SK-N-SH (cell line): ENCODE measurements at regions not wholly inside any gene's neighbourhood (a gene's known extent, or its start where the extent isn't known, plus 50 kb on each side); places are given as distances from the start of the nearest gene placed in this dataset.
A peak's percentile ranks its signal among the peaks of the same experiment; 100 is the strongest.

Experiments used
- CTCF ChIA-PET: fragments of 300-600, 350-600 bp; formaldehyde crosslinking; extraction: SDS; loops from one replicate; lab custom pipeline; 2021; lab: Yijun Ruan, JAX
- POLR2A ChIA-PET: fragments of 350-600 bp; sonication (Branson Sonifier 250); formaldehyde crosslinking; extraction: SDS; loops from one replicate; lab custom pipeline; 2020; ENCODE audit warnings: antibody characterized with exemption, inconsistent platforms; lab: Yijun Ruan, JAX
- DNase-seq: peaks from one replicate; pipeline ENCODE4 v3.0.0; 2012
- H2AFZ ChIP-seq: fragments of 200-600 bp; sonication (generic); 2 replicates; pipeline ENCODE4 v1.8.1; 2016; ENCODE audit warnings: antibody characterized with exemption, mild to moderate bottlenecking, low read depth
- H3F3A ChIP-seq: fragments of 200-600 bp; sonication (generic); replicated peaks from 2 replicates; pipeline ENCODE3; 2016; ENCODE audit warnings: antibody characterized with exemption, mild to moderate bottlenecking; ENCODE audit not compliant: insufficient read depth
- H3K27ac ChIP-seq, 2 experiments: fragments of 200-500 bp in 1 of 2; fragments of 200-600 bp in 1 of 2; sonication (Bioruptor generic) in 1 of 2; sonication (generic), shearing (Covaris generic) in 1 of 2; 2 replicates each; pipeline versions ENCODE4 v1.5.1 to v1.6.1; 2014 to 2016; ENCODE audit warnings: low read depth in 2 of 2, inconsistent platforms in 1 of 2, low read length in 1 of 2, mild to moderate bottlenecking in 1 of 2, mixed read lengths in 1 of 2
- H3K27me3 ChIP-seq: fragments of 200-600 bp; sonication (generic), shearing (Covaris generic); 2 replicates; pipeline ENCODE4 v1.6.1; 2016; ENCODE audit warnings: mixed run types; ENCODE audit not compliant: insufficient read depth
- H3K36me3 ChIP-seq, 2 experiments: fragments of 200-500 bp in 1 of 2; fragments of 200-600 bp in 1 of 2; sonication (Bioruptor generic) in 1 of 2; sonication (generic) in 1 of 2; replicated peaks in 1 of 2; 2 replicates each; pipeline versions ENCODE3 to v1.5.1; 2014 to 2016; ENCODE audit warnings: low read length in 1 of 2, mild to moderate bottlenecking in 1 of 2; ENCODE audit not compliant: insufficient read depth in 2 of 2, control insufficient read depth in 1 of 2
- H3K4me1 ChIP-seq, 2 experiments: fragments of 200-500 bp in 1 of 2; fragments of 200-600 bp in 1 of 2; sonication (Bioruptor generic) in 1 of 2; sonication (generic), shearing (Covaris generic) in 1 of 2; 2 replicates each; pipeline versions ENCODE4 v1.5.1 to v1.6.1; 2014 to 2016; ENCODE audit warnings: low read depth in 1 of 2, low read length in 1 of 2, mixed run types in 1 of 2; ENCODE audit not compliant: insufficient read depth in 2 of 2, control insufficient read depth in 1 of 2
- H3K4me2 ChIP-seq: fragments of 200-600 bp; sonication (generic), shearing (Covaris generic); 2 replicates; pipeline ENCODE4 v1.6.1; 2017; ENCODE audit warnings: mixed run types
- H3K4me3 ChIP-seq, 2 experiments: fragments of 200-500 bp in 1 of 2; fragments of 200-600 bp in 1 of 2; sonication (Bioruptor generic) in 1 of 2; sonication (generic), shearing (Covaris generic) in 1 of 2; 2 replicates each; pipeline versions ENCODE4 v1.5.1 to v1.8.1; 2014 to 2016; ENCODE audit warnings: low read depth in 2 of 2, inconsistent platforms in 1 of 2, low read length in 1 of 2, mild to moderate bottlenecking in 1 of 2, mixed read lengths in 1 of 2, moderate library complexity in 1 of 2
- H3K79me2 ChIP-seq: fragments of 200-600 bp; sonication (generic); 2 replicates; pipeline ENCODE4 v1.8.1; 2017; ENCODE audit warnings: mild to moderate bottlenecking; ENCODE audit not compliant: insufficient read depth
- H3K9ac ChIP-seq: fragments of 200-600 bp; sonication (generic); 2 replicates; pipeline ENCODE4 v1.6.1; 2017; ENCODE audit warnings: mixed run types
- H3K9me2 ChIP-seq: fragments of 200-600 bp; sonication (generic); 2 replicates; pipeline ENCODE4 v1.6.1; 2017; ENCODE audit warnings: mixed run types
- H3K9me3 ChIP-seq: fragments of 200-600 bp; sonication (generic); 2 replicates; pipeline ENCODE4 v1.6.1; 2017; ENCODE audit warnings: mixed run types, mild to moderate bottlenecking, moderate library complexity
- H4K20me1 ChIP-seq: fragments of 200-600 bp; sonication (generic); 2 replicates; pipeline ENCODE4 v1.6.1; 2017; ENCODE audit warnings: mild to moderate bottlenecking, mixed run types; ENCODE audit not compliant: insufficient read depth
- EZH2phosphoT487 ChIP-seq: fragments of 200-600 bp; sonication (generic); IDR thresholded peaks from 2 replicates; pipeline ENCODE4 v1.6.1; 2017; ENCODE audit warnings: low read depth, mixed run types, mild to moderate bottlenecking, antibody characterized with exemption, moderate library complexity, borderline replicate concordance
- FOSL2 ChIP-seq: IDR thresholded peaks from 2 replicates; pipeline ENCODE4 v1.4.0; 2012; ENCODE audit warnings: low read depth, mild to moderate bottlenecking, moderate library complexity, borderline replicate concordance
- FOXM1 ChIP-seq: IDR thresholded peaks from 2 replicates; pipeline ENCODE4 v1.4.0; 2012; ENCODE audit warnings: low read depth, mild to moderate bottlenecking
- GATA2 ChIP-seq: sonication (generic); formaldehyde crosslinking; IDR thresholded peaks from 2 replicates; pipeline ENCODE4 v1.5.0; 2020; ENCODE audit warnings: mild to moderate bottlenecking, missing genetic modification reagents
- MEF2A ChIP-seq: IDR thresholded peaks from 2 replicates; pipeline ENCODE4 v1.4.0; 2012; ENCODE audit warnings: low read depth, borderline replicate concordance
- MXI1 ChIP-seq: IDR thresholded peaks from 2 replicates; pipeline ENCODE4 v1.6.1; 2012; ENCODE audit warnings: mild to moderate bottlenecking, low read depth, low read length, improper control_type of control experiment
- RAD21 ChIP-seq: IDR thresholded peaks from 2 replicates; pipeline ENCODE4 v1.6.1; 2012; ENCODE audit warnings: mild to moderate bottlenecking, low read length
- SMC3 ChIP-seq: IDR thresholded peaks from 2 replicates; pipeline ENCODE4 v1.6.1; 2012; ENCODE audit warnings: low read depth, low read length, improper control_type of control experiment
- TCF12 ChIP-seq: IDR thresholded peaks from 2 replicates; pipeline ENCODE4 v1.4.0; 2012
- WGBS: methylation state at CpG from one replicate; pipeline ENCODE4 v1.1.6; 2017; ENCODE audit warnings: low lambda C conversion rate; 5-methylcytosine and 5-hydroxymethylcytosine counted together
- TF ChIP-seq, protein P1 (sequence below): IDR thresholded peaks from 2 replicates; pipeline ENCODE4; 2012
- TF ChIP-seq, protein P2 (sequence below): IDR thresholded peaks from 2 replicates; pipeline ENCODE4 v1.6.1; 2012; ENCODE audit warnings: mild to moderate bottlenecking, low read depth, low read length, moderate library complexity
- TF ChIP-seq, protein P3 (sequence below): fragments of 150-350 bp; IDR thresholded peaks from 2 replicates; pipeline ENCODE4 v1.6.1; 2016; ENCODE audit warnings: mild to moderate bottlenecking, low read depth, low read length
- TF ChIP-seq, protein P4 (sequence below): fragments of 150-350 bp; IDR thresholded peaks from 2 replicates; pipeline ENCODE4 v1.6.1; 2017; ENCODE audit warnings: antibody characterized with exemption, low read length, low read depth, borderline replicate concordance

DNA sequence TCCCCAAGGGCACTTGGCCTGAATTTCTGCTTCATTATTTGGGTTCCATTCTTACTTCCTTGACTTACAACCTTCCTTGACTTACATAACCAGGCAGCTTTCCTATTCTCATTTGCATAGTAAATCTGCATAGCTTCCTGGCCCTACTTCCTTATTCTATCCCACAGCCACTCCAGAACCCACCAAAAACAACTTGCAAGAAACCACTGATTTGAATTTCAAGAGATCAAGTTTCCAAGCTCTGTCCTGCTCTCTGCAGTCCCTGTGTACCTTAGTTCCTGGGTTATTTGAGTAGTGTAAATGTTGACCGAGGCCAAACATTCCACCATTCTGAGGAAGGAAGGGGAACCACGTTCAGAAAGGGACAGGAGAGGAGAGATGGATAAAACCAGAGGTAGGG lies 603.3 kb downstream of the PTPRC start:
- no peak overlapping the region for H3K9ac ChIP-seq
- no peak for TF ChIP-seq TCF12
- H3K4me2 ChIP-seq = no peak overlapping the region
- no peaks in the 10 kb centered on the region for H3F3A ChIP-seq
- H3K9me3 ChIP-seq = peaks cover 3% of the 10 kb centered on the region; the same call in 1 of the 2 replicates
- no peaks in the 10 kb centered on the region for H3K9me2 ChIP-seq
- CTCF ChIA-PET = interaction anchor here (0.9 to 1.9 kb wide), 3 partner anchors 22 to 556 kb away, joined by 3 to 6 read pairs (median 3); no protein-coding TSS in a partner anchor
- no peaks in the 10 kb centered on the region; a peak in 1 of 4 replicates for H3K4me1 ChIP-seq
- H3K27me3 ChIP-seq = no peaks in the 10 kb centered on the region
- no peak overlapping the region for H3K27ac ChIP-seq
- H3K79me2 ChIP-seq = no peaks in the 10 kb centered on the region
- POLR2A ChIA-PET = no interaction called here
- H3K36me3 ChIP-seq = no peaks in the 10 kb centered on the region
- WGBS = 66% methylated on average over 2 of the region's 2 CpGs
- DNase-seq = no peak
- H4K20me1 ChIP-seq = no peaks in the 10 kb centered on the region
- H3K4me3 ChIP-seq = no peak overlapping the region
- no peak overlapping the region for H2AFZ ChIP-seq

DNA sequence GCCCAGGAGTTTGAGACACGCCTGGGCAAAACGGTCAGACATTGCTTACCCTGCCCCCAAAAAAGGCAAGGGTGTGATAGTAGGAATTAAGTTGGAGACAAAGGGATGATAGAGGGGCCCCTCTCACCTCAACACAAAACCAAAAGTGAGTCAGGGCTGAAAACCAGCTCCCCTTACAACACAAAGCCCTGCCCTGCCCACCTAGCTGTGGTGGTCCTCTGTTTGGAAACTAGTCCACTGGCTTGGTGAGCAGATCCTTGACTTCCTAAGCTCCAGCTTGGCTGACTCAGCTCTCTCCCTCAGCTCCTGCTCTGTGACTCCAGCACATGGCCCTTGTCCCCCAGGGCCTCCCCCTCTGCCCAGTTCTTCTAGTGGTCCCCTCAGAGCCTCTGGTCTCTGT lies 603.8 kb downstream of the PTPRC start:
- Histone ChIP-seq H3K27ac (no peak overlapping the region), H3K9me3 (peaks cover 3% of the 10 kb centered on the region; the same call in 1 of the 2 replicates), H4K20me1 (no peaks in the 10 kb centered on the region), H3K9ac (no peak overlapping the region), H3F3A (no peaks in the 10 kb centered on the region), H3K27me3 (no peaks in the 10 kb centered on the region), H3K36me3 (no peaks in the 10 kb centered on the region), H2AFZ (no peak overlapping the region), H3K79me2 (no peaks in the 10 kb centered on the region), H3K4me2 (no peak overlapping the region), H3K4me3 (no peak overlapping the region), H3K4me1 (no peaks in the 10 kb centered on the region; a peak in 1 of 4 replicates), H3K9me2 (no peaks in the 10 kb centered on the region)
- no peak for DNase-seq
- 78% methylated on average over 2 of the region's 2 CpGs for WGBS
- ChIA-PET CTCF (interaction anchor here (0.8 to 1.9 kb wide), 6 partner anchors 13 to 557 kb away, joined by 3 to 6 read pairs (median 5); no protein-coding TSS in a partner anchor), POLR2A (no interaction called here)
- TF ChIP-seq, protein P1, sequence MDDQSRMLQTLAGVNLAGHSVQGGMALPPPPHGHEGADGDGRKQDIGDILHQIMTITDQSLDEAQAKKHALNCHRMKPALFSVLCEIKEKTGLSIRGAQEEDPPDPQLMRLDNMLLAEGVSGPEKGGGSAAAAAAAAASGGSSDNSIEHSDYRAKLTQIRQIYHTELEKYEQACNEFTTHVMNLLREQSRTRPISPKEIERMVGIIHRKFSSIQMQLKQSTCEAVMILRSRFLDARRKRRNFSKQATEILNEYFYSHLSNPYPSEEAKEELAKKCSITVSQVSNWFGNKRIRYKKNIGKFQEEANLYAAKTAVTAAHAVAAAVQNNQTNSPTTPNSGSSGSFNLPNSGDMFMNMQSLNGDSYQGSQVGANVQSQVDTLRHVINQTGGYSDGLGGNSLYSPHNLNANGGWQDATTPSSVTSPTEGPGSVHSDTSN = no peak
- TF ChIP-seq MXI1 = no peak

DNA sequence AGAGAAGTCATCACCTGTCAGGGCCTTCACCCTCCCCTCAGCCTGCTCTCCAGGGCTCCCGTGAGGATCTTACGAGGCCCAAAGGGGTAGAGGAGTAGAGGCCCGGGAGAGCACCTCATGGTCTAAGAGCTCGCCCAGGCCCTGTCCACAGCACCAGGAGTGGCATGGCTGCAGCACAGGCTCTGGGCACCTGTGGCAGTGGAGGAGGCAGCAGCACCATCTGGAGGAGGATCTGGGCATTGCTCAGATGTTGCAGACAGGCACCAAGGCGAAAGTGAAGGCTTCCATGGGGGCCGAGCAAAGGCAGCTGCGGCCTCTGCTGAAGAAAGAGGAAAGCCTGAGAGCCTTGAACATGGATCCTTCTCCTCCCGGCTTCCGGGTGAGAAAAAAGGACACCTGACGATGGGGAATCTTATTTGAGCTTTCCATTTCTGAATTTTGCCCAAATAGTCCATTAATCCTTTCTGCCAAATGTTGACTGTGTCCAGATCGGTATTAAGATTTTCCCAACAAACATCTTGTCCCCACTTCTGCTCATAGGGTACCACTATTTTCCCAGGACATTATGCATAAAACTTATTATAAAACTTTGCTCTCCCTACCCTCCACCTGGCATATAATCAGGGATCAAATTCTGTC lies 604.7 kb downstream of the PTPRC start:
- DNase-seq = peak; percentile 32
- H3K36me3 ChIP-seq = no peaks in the 10 kb centered on the region
- WGBS = 83% methylated on average over 6 of the region's 11 CpGs
- no peaks in the 10 kb centered on the region for H4K20me1 ChIP-seq
- ChIA-PET POLR2A (no interaction called here), CTCF (interaction anchor here (0.6 to 1.9 kb wide), 11 partner anchors 9 to 494 kb away, joined by 3 to 6 read pairs (median 4); no protein-coding TSS in a partner anchor)
- no peaks in the 10 kb centered on the region for H3F3A ChIP-seq
- H2AFZ ChIP-seq = no peak overlapping the region
- H3K9me3 ChIP-seq = no peaks in the 10 kb centered on the region
- H3K27me3 ChIP-seq = no peaks in the 10 kb centered on the region
- H3K27ac ChIP-seq = no peak overlapping the region
- H3K4me1 ChIP-seq = no peaks in the 10 kb centered on the region; a peak in 1 of 4 replicates
- no peak overlapping the region; a peak in 1 of 4 replicates for H3K4me3 ChIP-seq
- no peaks in the 10 kb centered on the region for H3K79me2 ChIP-seq
- no peak overlapping the region for H3K4me2 ChIP-seq
- H3K9me2 ChIP-seq = no peaks in the 10 kb centered on the region
- H3K9ac ChIP-seq = no peak overlapping the region
- TF ChIP-seq MXI1 = no peak
- TF ChIP-seq RAD21 = peak; percentile 78
- no peak for TF ChIP-seq GATA2 (CRISPR knock-in tag)
- peak; percentile 84 for TF ChIP-seq SMC3
- TF ChIP-seq FOSL2 = no peak
- TF ChIP-seq, protein P2, sequence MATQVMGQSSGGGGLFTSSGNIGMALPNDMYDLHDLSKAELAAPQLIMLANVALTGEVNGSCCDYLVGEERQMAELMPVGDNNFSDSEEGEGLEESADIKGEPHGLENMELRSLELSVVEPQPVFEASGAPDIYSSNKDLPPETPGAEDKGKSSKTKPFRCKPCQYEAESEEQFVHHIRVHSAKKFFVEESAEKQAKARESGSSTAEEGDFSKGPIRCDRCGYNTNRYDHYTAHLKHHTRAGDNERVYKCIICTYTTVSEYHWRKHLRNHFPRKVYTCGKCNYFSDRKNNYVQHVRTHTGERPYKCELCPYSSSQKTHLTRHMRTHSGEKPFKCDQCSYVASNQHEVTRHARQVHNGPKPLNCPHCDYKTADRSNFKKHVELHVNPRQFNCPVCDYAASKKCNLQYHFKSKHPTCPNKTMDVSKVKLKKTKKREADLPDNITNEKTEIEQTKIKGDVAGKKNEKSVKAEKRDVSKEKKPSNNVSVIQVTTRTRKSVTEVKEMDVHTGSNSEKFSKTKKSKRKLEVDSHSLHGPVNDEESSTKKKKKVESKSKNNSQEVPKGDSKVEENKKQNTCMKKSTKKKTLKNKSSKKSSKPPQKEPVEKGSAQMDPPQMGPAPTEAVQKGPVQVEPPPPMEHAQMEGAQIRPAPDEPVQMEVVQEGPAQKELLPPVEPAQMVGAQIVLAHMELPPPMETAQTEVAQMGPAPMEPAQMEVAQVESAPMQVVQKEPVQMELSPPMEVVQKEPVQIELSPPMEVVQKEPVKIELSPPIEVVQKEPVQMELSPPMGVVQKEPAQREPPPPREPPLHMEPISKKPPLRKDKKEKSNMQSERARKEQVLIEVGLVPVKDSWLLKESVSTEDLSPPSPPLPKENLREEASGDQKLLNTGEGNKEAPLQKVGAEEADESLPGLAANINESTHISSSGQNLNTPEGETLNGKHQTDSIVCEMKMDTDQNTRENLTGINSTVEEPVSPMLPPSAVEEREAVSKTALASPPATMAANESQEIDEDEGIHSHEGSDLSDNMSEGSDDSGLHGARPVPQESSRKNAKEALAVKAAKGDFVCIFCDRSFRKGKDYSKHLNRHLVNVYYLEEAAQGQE = peak; percentile 55; the same call in 1 of the 2 replicates
- TF ChIP-seq TCF12 = no peak
- TF ChIP-seq, protein P3, sequence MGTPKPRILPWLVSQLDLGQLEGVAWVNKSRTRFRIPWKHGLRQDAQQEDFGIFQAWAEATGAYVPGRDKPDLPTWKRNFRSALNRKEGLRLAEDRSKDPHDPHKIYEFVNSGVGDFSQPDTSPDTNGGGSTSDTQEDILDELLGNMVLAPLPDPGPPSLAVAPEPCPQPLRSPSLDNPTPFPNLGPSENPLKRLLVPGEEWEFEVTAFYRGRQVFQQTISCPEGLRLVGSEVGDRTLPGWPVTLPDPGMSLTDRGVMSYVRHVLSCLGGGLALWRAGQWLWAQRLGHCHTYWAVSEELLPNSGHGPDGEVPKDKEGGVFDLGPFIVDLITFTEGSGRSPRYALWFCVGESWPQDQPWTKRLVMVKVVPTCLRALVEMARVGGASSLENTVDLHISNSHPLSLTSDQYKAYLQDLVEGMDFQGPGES = no peak
- TF ChIP-seq FOXM1 = no peak
- no peak for TF ChIP-seq MEF2A
- TF ChIP-seq, protein P4, sequence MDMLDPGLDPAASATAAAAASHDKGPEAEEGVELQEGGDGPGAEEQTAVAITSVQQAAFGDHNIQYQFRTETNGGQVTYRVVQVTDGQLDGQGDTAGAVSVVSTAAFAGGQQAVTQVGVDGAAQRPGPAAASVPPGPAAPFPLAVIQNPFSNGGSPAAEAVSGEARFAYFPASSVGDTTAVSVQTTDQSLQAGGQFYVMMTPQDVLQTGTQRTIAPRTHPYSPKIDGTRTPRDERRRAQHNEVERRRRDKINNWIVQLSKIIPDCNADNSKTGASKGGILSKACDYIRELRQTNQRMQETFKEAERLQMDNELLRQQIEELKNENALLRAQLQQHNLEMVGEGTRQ = no peak
- TF ChIP-seq EZH2phosphoT487 = no peak
